ENCODE measurements at regions not wholly inside any gene's neighbourhood (a gene's known extent, or its start where the extent isn't known, plus 50 kb on each side); places are given as distances from the start of the nearest gene placed in this dataset.

GRCh38 chr2:121001641-121002040 lies 266.0 kb downstream of the GLI2 start:
- no peak for DNase-seq

DNA sequence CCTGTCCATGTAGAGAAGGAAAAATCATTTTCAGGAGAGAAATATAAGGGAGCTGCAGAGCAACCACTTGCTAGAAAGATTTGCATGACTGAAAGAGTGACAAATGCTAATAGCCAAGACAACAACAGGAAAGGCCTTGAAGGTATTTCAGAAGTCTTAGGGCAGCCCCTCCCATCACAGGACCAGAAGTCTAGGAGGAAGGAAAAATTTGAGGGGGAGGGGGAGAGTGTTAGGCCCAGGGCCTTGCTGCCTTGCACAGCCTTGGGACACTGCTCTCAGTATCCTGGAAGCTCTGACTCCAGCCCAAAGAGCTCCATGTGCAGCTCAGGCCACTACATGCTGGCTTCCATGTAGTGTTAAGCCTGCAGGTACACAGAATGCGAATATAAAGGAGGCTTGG lies 266.9 kb downstream of the GLI2 start:
- no peak for DNase-seq

GRCh38 chr2:121003391-121003790 lies 267.7 kb downstream of the GLI2 start:
- no peak for DNase-seq

GRCh38 chr2:121004359-121004758 lies 268.7 kb downstream of the GLI2 start:
- DNase-seq = no peak

- DNase-seq = no peak
Observed at GRCh38 chr2:121004950-121005349, 269.3 kb downstream of the GLI2 start.

GRCh38 chr2:121005453-121005852 lies 269.8 kb downstream of the GLI2 start:
- DNase-seq = no peak

DNA sequence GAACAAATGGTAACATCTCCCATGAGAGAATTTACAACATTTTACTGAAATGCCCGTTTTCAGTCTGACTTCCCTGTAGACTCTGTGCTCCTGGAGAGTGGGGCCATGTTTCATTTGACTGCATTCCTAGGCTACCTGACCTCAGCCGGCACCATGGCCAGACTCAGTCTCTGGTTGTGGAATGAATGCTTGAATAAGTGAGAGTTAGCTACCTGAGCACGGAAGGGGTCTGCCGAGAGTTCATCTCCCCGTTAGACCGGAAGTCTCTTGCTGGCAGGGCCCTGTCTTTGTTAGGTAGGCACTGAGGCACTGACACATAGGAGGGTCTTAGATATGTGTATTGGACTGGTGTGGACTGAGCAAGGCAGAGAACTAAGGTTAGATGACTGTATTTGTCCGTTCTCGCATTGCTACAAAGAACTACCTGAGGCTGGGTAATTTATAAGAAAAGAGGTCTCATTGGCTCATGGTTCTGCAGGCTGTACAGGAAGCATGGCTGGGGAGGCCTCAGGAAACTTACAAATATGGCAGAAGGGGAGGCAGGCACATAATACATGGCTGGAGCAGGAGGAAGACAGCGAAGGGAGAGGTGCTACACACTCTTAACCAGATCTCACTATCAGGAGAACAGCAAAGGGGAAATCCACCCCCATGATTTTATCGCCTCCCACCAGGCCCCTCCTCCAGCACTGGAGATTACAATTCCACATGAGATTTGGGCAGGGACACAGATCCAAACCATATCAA lies 271.2 kb downstream of the GLI2 start:
- DNase-seq = no peak

- DNase-seq = no peak
Observed at GRCh38 chr2:121007490-121007853, 271.8 kb downstream of the GLI2 start.

DNA sequence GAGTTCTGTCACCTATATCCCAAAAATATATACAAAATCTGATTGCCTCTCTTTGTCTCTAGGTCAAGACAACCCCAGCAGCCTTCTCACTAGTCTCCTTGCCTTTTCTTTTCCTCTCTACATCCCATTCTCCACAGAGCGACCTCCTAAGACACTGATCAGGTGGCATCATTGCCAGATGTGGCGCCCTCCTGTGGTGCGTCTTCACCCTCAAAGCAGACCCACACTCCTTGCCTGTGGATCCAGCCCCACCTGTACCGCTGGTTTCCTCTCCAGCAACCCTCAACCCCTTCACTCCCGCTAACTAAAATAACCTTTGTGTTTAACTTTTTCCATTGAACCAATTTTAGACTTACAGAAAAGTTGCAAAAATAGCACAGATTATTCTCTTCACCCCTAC lies 273.3 kb downstream of the GLI2 start:
- DNase-seq = no peak

DNA sequence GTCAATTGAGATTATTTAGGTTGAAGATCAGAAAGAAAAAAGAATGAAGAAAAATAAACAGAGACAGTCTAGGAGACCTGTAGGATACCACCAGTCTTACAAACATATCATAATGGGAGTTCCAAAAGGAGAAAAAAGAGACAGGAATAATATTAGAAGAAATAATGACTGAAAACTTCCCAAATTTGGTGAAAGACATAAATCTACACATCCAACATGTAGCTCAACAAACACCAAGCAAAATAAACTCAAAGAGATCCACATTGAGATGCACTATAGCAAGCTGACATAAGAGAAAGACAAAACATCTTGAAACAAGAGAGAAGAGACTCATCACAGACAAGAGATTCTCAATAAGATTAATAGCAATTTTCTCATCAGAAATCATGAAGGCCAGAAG lies 274.0 kb downstream of the TFCP2L1 start:
- DNase-seq = no peak

GRCh38 chr2:121014876-121015275 lies 270.1 kb downstream of the TFCP2L1 start:
- no peak for DNase-seq

- no peak for DNase-seq
Observed at GRCh38 chr2:121015971-121016485, 269.0 kb downstream of the TFCP2L1 start.

DNA sequence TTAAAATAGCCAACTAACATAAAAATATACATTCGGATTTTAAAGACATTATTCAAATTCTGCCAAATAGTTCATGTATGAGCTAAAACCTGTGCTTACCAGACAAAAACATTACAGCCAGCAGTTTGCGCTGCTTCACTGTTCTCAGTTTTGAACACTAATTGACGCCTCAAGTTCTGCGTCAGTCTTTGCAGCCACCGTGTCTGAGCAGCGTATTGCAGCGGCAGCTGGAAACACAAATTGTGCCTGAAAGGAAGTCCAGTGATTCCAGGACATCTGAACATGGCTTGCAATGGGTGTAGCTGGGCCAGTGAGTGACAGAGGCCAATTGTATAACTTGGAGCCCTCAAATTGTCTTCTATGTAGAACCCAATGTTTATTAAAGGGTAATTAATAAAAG lies 267.6 kb downstream of the TFCP2L1 start:
- no peak for DNase-seq

GRCh38 chr2:121018136-121019061 lies 266.6 kb downstream of the TFCP2L1 start:
- DNase-seq = no peak

DNA sequence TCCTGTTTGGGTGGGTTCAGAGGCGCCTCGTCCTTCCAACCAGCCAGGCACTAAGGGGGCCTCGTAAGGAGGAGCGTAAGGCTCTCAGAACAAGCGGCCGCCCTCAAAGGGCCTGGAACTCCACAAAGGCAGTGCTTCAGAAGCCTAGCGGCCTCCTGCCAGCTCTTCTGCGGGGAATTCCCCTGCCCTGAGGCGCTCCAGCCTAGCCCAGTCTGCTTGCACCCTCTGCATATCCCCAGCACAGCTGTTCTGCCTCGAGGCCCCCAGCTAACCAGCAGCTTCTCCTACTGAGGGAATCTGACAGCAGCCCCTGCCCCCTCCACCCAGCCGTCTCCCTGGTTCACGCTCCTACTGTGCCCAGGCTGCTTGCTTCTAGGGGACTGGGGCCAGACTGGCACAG lies 265.9 kb downstream of the TFCP2L1 start:
- DNase-seq = no peak

DNA sequence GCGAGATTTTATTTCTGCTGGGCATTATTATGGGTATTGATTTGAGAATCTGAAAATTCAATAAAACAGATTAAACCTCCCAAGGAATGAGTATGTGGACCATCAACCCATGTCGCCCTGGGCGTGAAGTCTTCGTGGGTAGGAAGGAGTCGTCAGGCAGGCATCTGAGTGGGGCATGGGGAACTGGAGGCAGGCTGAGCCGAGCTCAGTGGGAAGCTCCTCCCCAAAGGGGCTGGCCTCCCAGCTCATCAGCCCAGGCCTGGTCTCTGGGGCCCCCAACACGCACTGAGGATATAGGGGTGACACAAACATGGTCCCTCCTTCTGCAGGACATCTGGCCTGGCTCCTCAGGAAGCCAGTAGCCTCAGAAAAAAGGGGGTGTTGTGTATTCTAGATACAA lies 265.2 kb downstream of the TFCP2L1 start:
- DNase-seq = no peak

DNA sequence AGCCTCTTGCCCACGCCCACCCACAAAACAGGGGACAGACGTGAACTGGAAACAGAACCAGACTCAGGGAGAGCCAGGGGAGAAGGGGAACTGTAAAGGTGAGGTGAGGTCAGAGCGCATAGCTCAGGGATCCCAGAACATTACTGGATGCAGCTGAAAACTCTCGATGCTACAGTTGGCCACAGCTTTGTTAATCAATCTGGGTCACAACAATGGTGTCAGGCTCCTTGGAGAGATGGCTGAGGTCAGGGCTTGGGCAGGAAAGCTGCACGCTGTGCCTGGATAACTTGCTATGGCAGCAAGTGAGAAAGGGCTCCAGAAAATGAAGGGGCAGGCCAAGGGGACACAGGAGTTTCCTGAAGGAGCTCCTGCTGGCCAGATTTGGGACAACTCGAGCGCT lies 263.3 kb downstream of the TFCP2L1 start:
- DNase-seq = no peak

- no peak for DNase-seq
Observed at GRCh38 chr2:121028577-121028976, 256.4 kb downstream of the TFCP2L1 start.

DNA sequence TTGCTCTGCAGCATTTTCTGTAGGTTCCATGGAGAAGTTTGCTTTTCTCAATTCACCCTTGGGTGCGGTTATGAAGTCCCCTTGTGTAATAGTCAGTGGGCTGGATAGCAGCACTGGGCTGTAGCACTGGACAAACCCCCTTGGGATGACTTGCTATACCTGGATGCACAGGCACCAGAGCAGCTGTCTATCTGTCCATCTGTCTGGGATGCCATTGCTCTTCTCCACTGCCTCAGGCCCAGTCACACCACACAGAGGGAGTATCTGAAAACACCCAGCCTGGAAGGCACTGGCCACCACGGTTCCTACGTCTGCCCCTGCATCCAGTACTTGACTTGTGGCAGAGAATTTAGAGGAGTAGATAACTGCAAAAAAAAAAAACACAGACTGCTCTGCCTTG lies 254.5 kb downstream of the TFCP2L1 start:
- no peak for DNase-seq

GRCh38 chr2:121031568-121032340 lies 253.2 kb downstream of the TFCP2L1 start:
- DNase-seq = no peak

DNA sequence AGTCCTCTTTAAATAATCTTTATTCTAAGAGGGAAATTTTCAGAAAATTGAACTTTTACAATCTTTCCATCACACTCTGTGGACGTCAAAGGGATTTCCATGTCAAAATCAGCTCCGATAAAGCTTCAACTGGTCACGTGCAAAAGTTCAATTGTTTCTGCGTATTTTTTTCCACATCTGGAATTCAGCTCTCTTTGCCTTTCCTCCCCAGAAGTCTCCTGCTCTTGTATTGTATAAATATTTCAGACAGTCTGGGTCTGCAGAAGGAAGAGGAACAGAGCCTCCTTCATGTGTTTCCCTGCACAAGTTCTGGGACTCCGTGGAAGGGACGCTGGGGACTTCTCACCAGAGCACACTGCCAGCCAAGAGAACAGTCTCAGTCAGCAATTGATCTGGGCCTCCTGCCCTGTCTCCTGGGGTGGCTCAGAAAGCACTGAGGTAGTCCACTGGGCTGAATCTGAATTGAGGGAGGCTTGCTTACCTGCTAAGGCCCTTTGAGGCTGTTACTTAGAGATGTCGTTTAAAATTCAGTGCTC lies 251.5 kb downstream of the TFCP2L1 start:
- no peak for DNase-seq

DNA sequence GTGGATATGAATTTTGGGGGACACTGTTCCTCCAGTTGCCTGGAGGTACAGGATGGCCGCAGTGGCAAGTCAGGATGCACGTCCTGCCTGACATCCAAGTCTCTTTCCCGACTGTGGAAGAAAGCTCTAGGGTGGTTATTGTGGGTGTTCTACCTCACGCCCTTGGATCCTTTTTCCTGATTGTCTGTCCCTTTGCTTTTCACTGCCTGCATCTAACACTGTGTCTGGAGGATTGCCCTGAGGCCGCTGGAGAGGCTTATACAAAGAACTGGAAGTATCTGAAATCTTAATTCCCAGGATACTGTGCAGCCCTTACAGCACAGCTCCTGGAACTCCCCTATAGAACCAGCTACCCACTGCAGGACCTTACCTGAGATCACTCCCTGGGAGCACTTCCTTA lies 250.5 kb downstream of the TFCP2L1 start:
- no peak for DNase-seq

- no peak for DNase-seq
Observed at GRCh38 chr2:121036226-121036692, 248.7 kb downstream of the TFCP2L1 start.

Measured in CD4-positive, alpha-beta T cell treated with Interleukin-4 for 1 hour (primary cell).